ENCODE measurements at regions not wholly inside any gene's neighbourhood (a gene's known extent, or its start where the extent isn't known, plus 50 kb on each side); places are given as distances from the start of the nearest gene placed in this dataset.

DNA sequence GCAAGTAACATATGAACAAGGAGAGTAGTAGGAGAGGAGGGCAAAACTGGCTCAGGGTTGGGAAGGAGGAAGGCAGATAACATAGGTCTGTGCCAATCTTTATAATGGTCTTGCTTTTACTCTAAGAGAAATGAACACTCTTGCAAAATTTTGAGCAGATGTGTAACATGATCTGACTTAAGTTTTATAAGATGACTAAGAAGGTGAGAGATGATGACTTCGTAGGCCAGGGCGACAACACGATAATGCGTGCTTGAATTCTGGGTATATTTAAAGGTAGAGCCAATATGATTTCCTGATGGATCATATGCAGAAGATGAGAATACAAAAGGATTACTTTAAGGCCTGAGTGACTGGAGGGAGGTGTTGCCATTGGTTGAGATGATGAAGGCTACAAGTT, 265.4 kb upstream of the KCNMB2 start:
- H3K9me2 ChIP-seq (replicated peaks; ENCODE audit: low read depth, low read length): no peaks in the 10 kb centered on the region
- H3K4me3 ChIP-seq (ENCODE audit: low read length, poor library complexity, severe bottlenecking): no peak overlapping the region
- no peaks in the 10 kb centered on the region for H3K27me3 ChIP-seq (ENCODE audit: insufficient read depth, low read length, poor library complexity, severe bottlenecking)
- H3F3A ChIP-seq (ENCODE audit: low read depth): no peaks in the 10 kb centered on the region
- no peak overlapping the region for H3K9ac ChIP-seq (ENCODE audit: low read depth, low read length, poor library complexity, severe bottlenecking)
- H3K79me2 ChIP-seq (ENCODE audit: insufficient read depth, low read length): no peaks in the 10 kb centered on the region
- H3K4me2 ChIP-seq (ENCODE audit: low read depth, low read length, poor library complexity, severe bottlenecking): no peak overlapping the region
- no peak overlapping the region for H2AFZ ChIP-seq (ENCODE audit: low read length)
- H3K36me3 ChIP-seq (ENCODE audit: insufficient read depth, low read length): no peaks in the 10 kb centered on the region
- no peaks in the 10 kb centered on the region for H4K20me1 ChIP-seq (ENCODE audit: insufficient read depth, low read length, poor library complexity, severe bottlenecking)
- no peak for TF ChIP-seq EZH2phosphoT487 (IDR thresholded peaks at IDR 0.05; ENCODE audit: borderline replicate concordance)
- TF ChIP-seq CTCF (conservative IDR thresholded peaks at IDR 0.05; ENCODE audit: low read length): no peak
- no peaks in the 10 kb centered on the region for H3K9me3 ChIP-seq (ENCODE audit: insufficient read depth, low read depth, low read length)
- H3K4me1 ChIP-seq (ENCODE audit: insufficient read depth, low read length, poor library complexity, severe bottlenecking): no peaks in the 10 kb centered on the region

DNA sequence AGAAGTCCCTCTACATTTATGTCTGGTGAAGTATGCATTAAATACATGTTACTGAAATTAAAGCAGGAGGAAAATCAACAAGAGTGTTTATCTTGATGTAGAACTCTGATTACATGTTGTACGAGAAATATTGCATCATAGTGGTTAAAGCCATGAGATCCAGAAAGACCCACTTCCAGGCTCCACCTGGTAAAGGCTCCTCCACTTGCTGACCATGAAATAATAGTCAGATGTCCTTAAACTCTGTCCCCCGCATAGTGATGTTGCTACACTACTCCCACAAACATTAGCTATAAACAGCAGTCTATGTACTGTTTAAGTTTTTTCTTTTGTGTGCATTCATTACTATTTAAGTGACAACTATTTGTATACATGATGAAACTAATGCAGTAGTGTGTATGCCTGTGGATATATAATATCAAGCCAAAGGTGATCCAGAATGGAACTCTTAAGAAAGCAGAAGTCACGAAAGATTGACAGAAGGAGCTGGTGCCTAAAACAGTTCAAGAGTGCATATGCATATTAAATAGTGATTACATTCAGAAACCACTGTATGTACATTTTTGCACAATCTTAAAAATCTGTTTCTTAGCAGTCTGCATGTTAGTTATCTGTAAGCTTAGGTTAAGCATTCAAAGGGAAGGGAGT, 264.4 kb upstream of the KCNMB2 start:
- Histone ChIP-seq H3K36me3 (ENCODE audit: insufficient read depth, low read length) (no peaks in the 10 kb centered on the region), H3K79me2 (ENCODE audit: insufficient read depth, low read length) (no peaks in the 10 kb centered on the region), H4K20me1 (ENCODE audit: insufficient read depth, low read length, poor library complexity, severe bottlenecking) (no peaks in the 10 kb centered on the region), H3F3A (ENCODE audit: low read depth) (no peaks in the 10 kb centered on the region), H3K9me2 (replicated peaks; ENCODE audit: low read depth, low read length) (no peaks in the 10 kb centered on the region), H3K27me3 (ENCODE audit: insufficient read depth, low read length, poor library complexity, severe bottlenecking) (no peaks in the 10 kb centered on the region), H3K4me3 (ENCODE audit: low read length, poor library complexity, severe bottlenecking) (no peak overlapping the region), H2AFZ (ENCODE audit: low read length) (no peak overlapping the region), H3K4me1 (ENCODE audit: insufficient read depth, low read length, poor library complexity, severe bottlenecking) (no peaks in the 10 kb centered on the region), H3K9ac (ENCODE audit: low read depth, low read length, poor library complexity, severe bottlenecking) (no peak overlapping the region), H3K9me3 (ENCODE audit: insufficient read depth, low read depth, low read length) (no peaks in the 10 kb centered on the region), H3K4me2 (ENCODE audit: low read depth, low read length, poor library complexity, severe bottlenecking) (no peak overlapping the region)
- TF ChIP-seq CTCF (conservative IDR thresholded peaks at IDR 0.05; ENCODE audit: low read length) (no peak), EZH2phosphoT487 (IDR thresholded peaks at IDR 0.05; ENCODE audit: borderline replicate concordance) (no peak)

- H4K20me1 ChIP-seq (ENCODE audit: insufficient read depth, low read length, poor library complexity, severe bottlenecking): no peaks in the 10 kb centered on the region
- H3K9me3 ChIP-seq (ENCODE audit: insufficient read depth, low read depth, low read length): no peaks in the 10 kb centered on the region
- no peak overlapping the region for H2AFZ ChIP-seq (ENCODE audit: low read length)
- TF ChIP-seq EZH2phosphoT487 (IDR thresholded peaks at IDR 0.05; ENCODE audit: borderline replicate concordance) (no peak), CTCF (conservative IDR thresholded peaks at IDR 0.05; ENCODE audit: low read length) (no peak)
- H3F3A ChIP-seq (ENCODE audit: low read depth): no peaks in the 10 kb centered on the region
- no peak overlapping the region for H3K4me2 ChIP-seq (ENCODE audit: low read depth, low read length, poor library complexity, severe bottlenecking)
- H3K4me3 ChIP-seq (ENCODE audit: low read length, poor library complexity, severe bottlenecking): no peak overlapping the region
- H3K27me3 ChIP-seq (ENCODE audit: insufficient read depth, low read length, poor library complexity, severe bottlenecking): no peaks in the 10 kb centered on the region
- no peaks in the 10 kb centered on the region for H3K36me3 ChIP-seq (ENCODE audit: insufficient read depth, low read length)
- H3K4me1 ChIP-seq (ENCODE audit: insufficient read depth, low read length, poor library complexity, severe bottlenecking): no peaks in the 10 kb centered on the region
- no peak overlapping the region for H3K9ac ChIP-seq (ENCODE audit: low read depth, low read length, poor library complexity, severe bottlenecking)
- H3K9me2 ChIP-seq (replicated peaks; ENCODE audit: low read depth, low read length): no peaks in the 10 kb centered on the region
- H3K79me2 ChIP-seq (ENCODE audit: insufficient read depth, low read length): no peaks in the 10 kb centered on the region
Measured at GRCh38 chr3:178272841-178273240, 263.4 kb upstream of the KCNMB2 start.

Data from Loucy (cell line).